GM23248 (cell line): ENCODE measurements at regions not wholly inside any gene's neighbourhood (a gene's known extent, or its start where the extent isn't known, plus 50 kb on each side); places are given as distances from the start of the nearest gene placed in this dataset.

Experiments
- EZH2 ChIP-seq: fragments of 200-600 bp; sonication (generic); IDR thresholded peaks from 2 replicates; pipeline ENCODE4 v1.6.1; 2018; ENCODE audit warnings: antibody characterized with exemption, mild to moderate bottlenecking; ENCODE audit not compliant: insufficient read depth, poor library complexity, severe bottlenecking
- EZH2phosphoT487 ChIP-seq: fragments of 200-600 bp; sonication (generic); IDR thresholded peaks from 2 replicates; pipeline ENCODE4 v1.6.1; 2018; ENCODE audit warnings: antibody characterized with exemption, moderate library complexity, mild to moderate bottlenecking, low read depth; ENCODE audit not compliant: insufficient read depth

- no peak for TF ChIP-seq EZH2phosphoT487
- no peak for TF ChIP-seq EZH2
Measured at GRCh38 chr17:63150994-63151464, 185.0 kb downstream of the TANC2 start.
